GM23338 (cell line): ENCODE measurements at regions not wholly inside any gene's neighbourhood (a gene's known extent, or its start where the extent isn't known, plus 50 kb on each side); places are given as distances from the start of the nearest gene placed in this dataset.

Source experiments
- ATAC-seq: fragments of 200-7000 bp; cut with Tn5 transposase; 3 replicates; pipeline ENCODE4 v1.9.1; 2020
- DNase-seq: peaks from one replicate; pipeline ENCODE4 v3.0.0-alpha.2; 2015; ENCODE audit warnings: low spot score
- H2AFZ ChIP-seq: fragments of 200-600 bp; sonication (generic); 2 replicates; pipeline ENCODE4 v1.8.0; 2016; ENCODE audit warnings: antibody characterized with exemption, mild to moderate bottlenecking, moderate library complexity
- H3F3A ChIP-seq: fragments of 200-600 bp; sonication (generic); replicated peaks from 2 replicates; pipeline ENCODE4 v1.8.0; 2017; ENCODE audit warnings: antibody characterized with exemption, mixed run types, low read depth
- H3K27ac ChIP-seq: fragments of 200-600 bp; sonication (generic); 2 replicates; pipeline ENCODE4 v1.6.1; 2016; ENCODE audit warnings: low read depth
- H3K27me3 ChIP-seq: fragments of 200-600 bp; sonication (generic); 2 replicates; pipeline ENCODE4 v1.8.0; 2016; ENCODE audit warnings: mild to moderate bottlenecking, mixed run types, moderate library complexity; ENCODE audit not compliant: insufficient read depth
- H3K36me3 ChIP-seq: fragments of 200-600 bp; sonication (generic); 2 replicates; pipeline ENCODE4 v1.8.0; 2016; ENCODE audit warnings: mild to moderate bottlenecking; ENCODE audit not compliant: insufficient read depth
- H3K4me1 ChIP-seq: fragments of 200-600 bp; sonication (generic); 2 replicates; pipeline ENCODE4 v1.8.0; 2016; ENCODE audit warnings: mild to moderate bottlenecking, moderate library complexity; ENCODE audit not compliant: insufficient read depth
- H3K4me2 ChIP-seq: fragments of 200-600 bp; sonication (generic); 2 replicates; pipeline ENCODE4 v1.7.1; 2017; ENCODE audit warnings: mixed run types
- H3K4me3 ChIP-seq: fragments of 200-600 bp; sonication (generic); 2 replicates; pipeline ENCODE4 v1.6.1; 2016; ENCODE audit warnings: mixed run types
- H3K79me2 ChIP-seq: fragments of 200-600 bp; sonication (generic); replicated peaks from 2 replicates; pipeline ENCODE4 v1.8.0; 2017; ENCODE audit warnings: mild to moderate bottlenecking; ENCODE audit not compliant: insufficient read depth
- H3K9me2 ChIP-seq: fragments of 200-600 bp; sonication (generic); 2 replicates; pipeline ENCODE4 v1.8.0; 2017; ENCODE audit not compliant: insufficient read depth
- H4K20me1 ChIP-seq: fragments of 200-600 bp; sonication (generic); replicated peaks from 2 replicates; pipeline ENCODE4 v1.8.0; 2017; ENCODE audit warnings: mild to moderate bottlenecking; ENCODE audit not compliant: insufficient read depth
- H3K27ac Mint-ChIP-seq: 2 replicates; pipeline ENCODE4 v1.8.0; 2020; ENCODE audit warnings: inconsistent platforms, mild to moderate bottlenecking, moderate library complexity, mixed read lengths
- H3K27me3 Mint-ChIP-seq: 3 replicates; pipeline ENCODE4 v1.8.0; 2022; ENCODE audit warnings: low read depth, mild to moderate bottlenecking, moderate library complexity, mixed read lengths, inconsistent platforms; ENCODE audit not compliant: insufficient read depth, poor library complexity
- H3K36me3 Mint-ChIP-seq: 3 replicates; pipeline ENCODE4 v1.8.0; 2021; ENCODE audit warnings: low read depth, mild to moderate bottlenecking, inconsistent platforms, moderate library complexity, mixed read lengths
- H3K4me1 Mint-ChIP-seq: 3 replicates; pipeline ENCODE4 v1.8.0; 2020; ENCODE audit warnings: mild to moderate bottlenecking, inconsistent platforms, mixed read lengths
- H3K4me3 Mint-ChIP-seq: 3 replicates; pipeline ENCODE4 v1.8.0; 2021; ENCODE audit warnings: moderate library complexity, mild to moderate bottlenecking, inconsistent platforms, mixed read lengths
- H3K9me3 Mint-ChIP-seq: 3 replicates; pipeline ENCODE4 v1.8.0; 2020; ENCODE audit warnings: moderate library complexity, mild to moderate bottlenecking, inconsistent platforms, mixed read lengths
- CREB1 ChIP-seq: fragments of 250-450 bp; sonication (Bioruptor Pico); IDR thresholded peaks from 2 replicates; pipeline ENCODE4 v1.5.0; 2020; ENCODE audit warnings: low read depth, mild to moderate bottlenecking, moderate library complexity
- EZH2 ChIP-seq: fragments of 200-600 bp; sonication (generic); IDR thresholded peaks from one replicate; pipeline ENCODE4 v1.8.0; 2017; ENCODE audit warnings: antibody characterized with exemption, mild to moderate bottlenecking, low read depth; ENCODE audit not compliant: unreplicated experiment
- NANOG ChIP-seq: IDR thresholded peaks from 2 replicates; pipeline ENCODE4 v1.6.1; 2016; ENCODE audit warnings: antibody characterized with exemption, borderline replicate concordance
- STAT1 ChIP-seq: IDR thresholded peaks from one replicate; pipeline ENCODE4 v1.6.1; 2016; ENCODE audit warnings: antibody characterized with exemption; ENCODE audit not compliant: unreplicated experiment
- TF ChIP-seq, protein P1 (sequence below): fragments of 250-450 bp; sonication (Bioruptor Pico); IDR thresholded peaks from 2 replicates; pipeline ENCODE4 v1.5.0; 2020; ENCODE audit warnings: mild to moderate bottlenecking, moderate library complexity

DNA sequence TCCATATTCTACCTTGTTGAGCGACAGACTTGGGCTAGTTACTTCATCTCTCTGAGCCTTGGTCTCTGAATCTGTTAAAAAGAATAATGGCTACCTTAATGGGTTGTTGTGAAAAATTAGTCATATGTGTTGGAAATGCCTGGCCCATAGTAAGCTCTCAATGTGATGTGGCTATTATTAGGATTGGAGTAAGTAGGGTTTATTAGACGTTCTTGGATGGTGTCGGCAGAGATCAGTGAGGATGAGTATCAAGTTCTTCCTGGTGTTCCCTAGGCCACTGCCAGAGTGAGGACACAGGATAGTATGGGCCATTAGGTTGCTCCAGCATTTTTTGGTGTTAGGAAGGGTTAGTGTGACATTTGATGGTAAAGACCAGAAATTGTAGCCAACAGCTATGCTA is 121.1 kb upstream of the DUSP10 start (continued):
- TF ChIP-seq EZH2: no peak
- no peak for TF ChIP-seq NANOG
- no peak for TF ChIP-seq CREB1 (CRISPR knock-in tag)
- TF ChIP-seq STAT1: no peak

GRCh38 chr1:221858818-221859611 is 117.1 kb upstream of the DUSP10 start:
- no peak overlapping the region for H3K4me3 ChIP-seq
- ATAC-seq (no peak), DNase-seq (no peak)
- H3K27ac ChIP-seq: no peak overlapping the region
- Mint-ChIP-seq H3K4me1 (no peaks in the 10 kb centered on the region), H3K27ac (no peak overlapping the region), H3K9me3 (no peaks in the 10 kb centered on the region; the same call in 2 of the 3 replicates), H3K27me3 (peaks cover 2% of the 10 kb centered on the region), H3K36me3 (no peaks in the 10 kb centered on the region), H3K4me3 (no peak overlapping the region)
- H2AFZ ChIP-seq: no peak overlapping the region
- no peaks in the 10 kb centered on the region for H3F3A ChIP-seq
- no peak overlapping the region for H3K4me2 ChIP-seq
- no peaks in the 10 kb centered on the region for H3K36me3 ChIP-seq
- H3K9me2 ChIP-seq: peaks cover 7% of the 10 kb centered on the region; the same call in 1 of the 2 replicates
- TF ChIP-seq, protein P1, sequence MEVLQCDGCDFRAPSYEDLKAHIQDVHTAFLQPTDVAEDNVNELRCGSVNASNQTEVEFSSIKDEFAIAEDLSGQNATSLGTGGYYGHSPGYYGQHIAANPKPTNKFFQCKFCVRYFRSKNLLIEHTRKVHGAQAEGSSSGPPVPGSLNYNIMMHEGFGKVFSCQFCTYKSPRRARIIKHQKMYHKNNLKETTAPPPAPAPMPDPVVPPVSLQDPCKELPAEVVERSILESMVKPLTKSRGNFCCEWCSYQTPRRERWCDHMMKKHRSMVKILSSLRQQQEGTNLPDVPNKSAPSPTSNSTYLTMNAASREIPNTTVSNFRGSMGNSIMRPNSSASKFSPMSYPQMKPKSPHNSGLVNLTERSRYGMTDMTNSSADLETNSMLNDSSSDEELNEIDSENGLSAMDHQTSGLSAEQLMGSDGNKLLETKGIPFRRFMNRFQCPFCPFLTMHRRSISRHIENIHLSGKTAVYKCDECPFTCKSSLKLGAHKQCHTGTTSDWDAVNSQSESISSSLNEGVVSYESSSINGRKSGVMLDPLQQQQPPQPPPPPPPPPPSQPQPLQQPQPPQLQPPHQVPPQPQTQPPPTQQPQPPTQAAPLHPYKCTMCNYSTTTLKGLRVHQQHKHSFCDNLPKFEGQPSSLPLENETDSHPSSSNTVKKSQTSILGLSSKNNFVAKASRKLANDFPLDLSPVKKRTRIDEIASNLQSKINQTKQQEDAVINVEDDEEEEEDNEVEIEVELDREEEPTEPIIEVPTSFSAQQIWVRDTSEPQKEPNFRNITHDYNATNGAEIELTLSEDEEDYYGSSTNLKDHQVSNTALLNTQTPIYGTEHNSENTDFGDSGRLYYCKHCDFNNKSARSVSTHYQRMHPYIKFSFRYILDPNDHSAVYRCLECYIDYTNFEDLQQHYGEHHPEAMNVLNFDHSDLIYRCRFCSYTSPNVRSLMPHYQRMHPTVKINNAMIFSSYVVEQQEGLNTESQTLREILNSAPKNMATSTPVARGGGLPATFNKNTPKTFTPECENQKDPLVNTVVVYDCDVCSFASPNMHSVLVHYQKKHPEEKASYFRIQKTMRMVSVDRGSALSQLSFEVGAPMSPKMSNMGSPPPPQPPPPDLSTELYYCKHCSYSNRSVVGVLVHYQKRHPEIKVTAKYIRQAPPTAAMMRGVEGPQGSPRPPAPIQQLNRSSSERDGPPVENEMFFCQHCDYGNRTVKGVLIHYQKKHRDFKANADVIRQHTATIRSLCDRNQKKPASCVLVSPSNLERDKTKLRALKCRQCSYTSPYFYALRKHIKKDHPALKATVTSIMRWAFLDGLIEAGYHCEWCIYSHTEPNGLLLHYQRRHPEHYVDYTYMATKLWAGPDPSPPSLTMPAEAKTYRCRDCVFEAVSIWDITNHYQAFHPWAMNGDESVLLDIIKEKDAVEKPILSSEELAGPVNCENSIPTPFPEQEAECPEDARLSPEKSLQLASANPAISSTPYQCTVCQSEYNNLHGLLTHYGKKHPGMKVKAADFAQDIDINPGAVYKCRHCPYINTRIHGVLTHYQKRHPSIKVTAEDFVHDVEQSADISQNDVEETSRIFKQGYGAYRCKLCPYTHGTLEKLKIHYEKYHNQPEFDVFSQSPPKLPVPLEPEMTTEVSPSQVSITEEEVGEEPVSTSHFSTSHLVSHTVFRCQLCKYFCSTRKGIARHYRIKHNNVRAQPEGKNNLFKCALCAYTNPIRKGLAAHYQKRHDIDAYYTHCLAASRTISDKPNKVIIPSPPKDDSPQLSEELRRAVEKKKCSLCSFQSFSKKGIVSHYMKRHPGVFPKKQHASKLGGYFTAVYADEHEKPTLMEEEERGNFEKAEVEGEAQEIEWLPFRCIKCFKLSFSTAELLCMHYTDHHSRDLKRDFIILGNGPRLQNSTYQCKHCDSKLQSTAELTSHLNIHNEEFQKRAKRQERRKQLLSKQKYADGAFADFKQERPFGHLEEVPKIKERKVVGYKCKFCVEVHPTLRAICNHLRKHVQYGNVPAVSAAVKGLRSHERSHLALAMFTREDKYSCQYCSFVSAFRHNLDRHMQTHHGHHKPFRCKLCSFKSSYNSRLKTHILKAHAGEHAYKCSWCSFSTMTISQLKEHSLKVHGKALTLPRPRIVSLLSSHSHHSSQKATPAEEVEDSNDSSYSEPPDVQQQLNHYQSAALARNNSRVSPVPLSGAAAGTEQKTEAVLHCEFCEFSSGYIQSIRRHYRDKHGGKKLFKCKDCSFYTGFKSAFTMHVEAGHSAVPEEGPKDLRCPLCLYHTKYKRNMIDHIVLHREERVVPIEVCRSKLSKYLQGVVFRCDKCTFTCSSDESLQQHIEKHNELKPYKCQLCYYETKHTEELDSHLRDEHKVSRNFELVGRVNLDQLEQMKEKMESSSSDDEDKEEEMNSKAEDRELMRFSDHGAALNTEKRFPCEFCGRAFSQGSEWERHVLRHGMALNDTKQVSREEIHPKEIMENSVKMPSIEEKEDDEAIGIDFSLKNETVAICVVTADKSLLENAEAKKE (CRISPR knock-in tag): no peak
- TF ChIP-seq EZH2: no peak
- no peaks in the 10 kb centered on the region for H3K27me3 ChIP-seq
- no peaks in the 10 kb centered on the region for H3K4me1 ChIP-seq
- H3K79me2 ChIP-seq: no peaks in the 10 kb centered on the region
- no peaks in the 10 kb centered on the region for H4K20me1 ChIP-seq
